IPS-20b (cell line): ENCODE measurements at regions not wholly inside any gene's neighbourhood (a gene's known extent, or its start where the extent isn't known, plus 50 kb on each side); places are given as distances from the start of the nearest gene placed in this dataset.
"Not testable (repeated sequence)": the region's sequence is repeated elsewhere in the genome, so short reads cannot be mapped to it uniquely, and the experiment has no call there.

Source experiments
- H3K27ac ChIP-seq: one replicate; pipeline ENCODE4 v1.5.1; 2013; ENCODE audit warnings: low read length
- H3K27me3 ChIP-seq: 2 replicates; pipeline ENCODE4 v1.6.1; 2013; ENCODE audit warnings: mild to moderate bottlenecking, low read length, inconsistent platforms; ENCODE audit not compliant: insufficient read depth
- H3K36me3 ChIP-seq: 2 replicates; pipeline ENCODE4 v1.6.1; 2013; ENCODE audit warnings: low read depth, mild to moderate bottlenecking, inconsistent platforms, low read length, moderate library complexity; ENCODE audit not compliant: insufficient read depth
- H3K4me1 ChIP-seq: 2 replicates; pipeline ENCODE4 v1.6.1; 2013; ENCODE audit warnings: mild to moderate bottlenecking, control low read depth, inconsistent platforms, low read length, moderate library complexity; ENCODE audit not compliant: insufficient read depth
- H3K4me3 ChIP-seq: 2 replicates; pipeline ENCODE4 v1.5.1; 2013; ENCODE audit warnings: mild to moderate bottlenecking, low read length, inconsistent platforms
- H3K9ac ChIP-seq: 2 replicates; pipeline ENCODE4 v1.6.1; 2013; ENCODE audit warnings: low read depth, mild to moderate bottlenecking, inconsistent platforms, low read length, moderate library complexity
- H3K9me3 ChIP-seq: 2 replicates; pipeline ENCODE4 v1.6.1; 2013; ENCODE audit warnings: mild to moderate bottlenecking, low read depth, low read length, inconsistent platforms; ENCODE audit not compliant: insufficient read depth

- H3K9me3 ChIP-seq, result no peaks in the 10 kb centered on the region
- no peak overlapping the region for H3K4me3 ChIP-seq
- H3K36me3 ChIP-seq, result no peaks in the 10 kb centered on the region
- no peak overlapping the region for H3K27ac ChIP-seq
- no peaks in the 10 kb centered on the region for H3K4me1 ChIP-seq
- no peaks in the 10 kb centered on the region for H3K27me3 ChIP-seq
- H3K9ac ChIP-seq, result no peak overlapping the region
These were observed 140.6 kb upstream of the ZNF366 start for GRCh38 chr5:72647806-72648205.

GRCh38 chr5:72646246-72646866, 139.1 kb upstream of the ZNF366 start:
- Histone ChIP-seq H3K36me3 (no peaks in the 10 kb centered on the region), H3K9ac (no peak overlapping the region), H3K27me3 (no peaks in the 10 kb centered on the region), H3K4me3 (no peak overlapping the region), H3K27ac (no peak overlapping the region), H3K9me3 (no peaks in the 10 kb centered on the region), H3K4me1 (no peaks in the 10 kb centered on the region)

GRCh38 chr5:72645064-72645846, 138.0 kb upstream of the ZNF366 start:
- Histone ChIP-seq H3K27ac (no peak overlapping the region), H3K9me3 (no peaks in the 10 kb centered on the region), H3K27me3 (no peaks in the 10 kb centered on the region)

DNA sequence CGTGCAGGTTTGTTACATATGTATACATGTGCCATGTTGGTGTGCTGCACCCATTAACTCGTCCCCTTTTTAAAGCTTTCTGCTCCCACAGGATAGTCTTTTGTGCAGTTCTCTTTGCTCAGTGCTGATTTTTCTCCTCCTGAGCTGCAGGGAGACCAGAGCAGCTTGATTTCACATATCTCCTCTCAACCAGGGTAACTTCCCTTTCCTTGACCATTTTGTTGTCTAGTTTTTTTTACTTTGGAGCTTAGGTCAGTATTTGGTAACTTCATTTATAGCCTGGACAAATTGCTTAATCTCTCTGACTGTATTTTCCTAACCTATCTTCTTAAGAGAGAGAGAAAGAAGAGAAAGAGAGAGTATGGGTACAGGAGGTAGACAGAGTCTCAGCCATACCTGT, 137.1 kb upstream of the ZNF366 start:
- no peaks in the 10 kb centered on the region for H3K9me3 ChIP-seq
- no peaks in the 10 kb centered on the region for H3K36me3 ChIP-seq
- H3K27me3 ChIP-seq, result no peaks in the 10 kb centered on the region
- H3K4me3 ChIP-seq, result no peak overlapping the region
- no peak overlapping the region for H3K27ac ChIP-seq
- no peak overlapping the region for H3K9ac ChIP-seq
- H3K4me1 ChIP-seq, result no peaks in the 10 kb centered on the region

More at GRCh38 chr5:72645064-72645846, 138.0 kb upstream of the ZNF366 start:
- H3K36me3 ChIP-seq, result no peaks in the 10 kb centered on the region
- H3K4me1 ChIP-seq, result no peaks in the 10 kb centered on the region
- H3K9ac ChIP-seq, result no peak overlapping the region
- H3K4me3 ChIP-seq, result no peak overlapping the region

DNA sequence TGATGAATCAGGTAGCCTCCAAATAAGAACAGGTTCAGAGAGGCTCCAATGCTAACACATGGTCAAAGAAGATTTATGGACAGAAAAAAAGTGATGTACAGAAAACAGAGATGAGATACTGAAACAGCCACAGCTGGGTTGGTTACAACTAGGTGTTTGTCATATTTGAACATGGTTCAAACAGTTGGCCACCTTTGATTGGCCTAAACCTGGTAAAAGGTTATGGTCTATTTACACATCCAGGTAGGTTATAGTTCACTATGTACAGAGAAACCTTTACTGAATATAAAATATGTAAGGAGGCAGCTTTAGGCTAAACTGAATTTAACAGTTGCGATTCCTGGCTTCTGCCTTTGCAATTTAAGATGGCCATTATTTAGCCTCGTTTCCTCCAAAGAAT, 134.0 kb upstream of the ZNF366 start:
- no peaks in the 10 kb centered on the region for H3K9me3 ChIP-seq
- H3K4me3 ChIP-seq, result no peak overlapping the region
- H3K27me3 ChIP-seq, result no peaks in the 10 kb centered on the region
- no peaks in the 10 kb centered on the region for H3K4me1 ChIP-seq
- no peak overlapping the region for H3K9ac ChIP-seq
- H3K36me3 ChIP-seq, result no peaks in the 10 kb centered on the region
- H3K27ac ChIP-seq, result no peak overlapping the region

DNA sequence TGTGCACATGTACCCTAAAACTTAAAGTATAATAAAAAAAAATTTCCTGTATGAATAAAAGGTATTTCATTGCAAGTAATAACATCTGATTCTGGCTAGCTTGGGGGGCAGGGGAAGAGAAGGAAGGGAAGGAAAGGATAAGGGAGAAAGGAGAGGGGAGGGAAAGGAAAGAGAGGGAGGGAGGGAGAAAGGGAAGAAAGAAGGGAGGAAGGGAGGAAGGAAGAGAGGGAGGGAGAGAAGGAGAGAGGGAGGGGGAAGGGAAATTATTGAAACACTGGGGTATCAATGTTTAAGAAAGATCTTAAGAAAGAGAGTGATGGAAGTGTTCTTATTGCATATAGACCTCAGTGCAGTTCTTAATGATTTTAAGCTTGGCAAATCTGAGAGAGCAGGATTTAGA, 129.8 kb upstream of the ZNF366 start:
- no peak overlapping the region for H3K4me3 ChIP-seq
- no peak overlapping the region for H3K9ac ChIP-seq
- no peaks in the 10 kb centered on the region for H3K27me3 ChIP-seq
- no peaks in the 10 kb centered on the region for H3K9me3 ChIP-seq
- H3K4me1 ChIP-seq, result peaks cover 18% of the 10 kb centered on the region
- H3K27ac ChIP-seq, result no peak overlapping the region
- H3K36me3 ChIP-seq, result no peaks in the 10 kb centered on the region

DNA sequence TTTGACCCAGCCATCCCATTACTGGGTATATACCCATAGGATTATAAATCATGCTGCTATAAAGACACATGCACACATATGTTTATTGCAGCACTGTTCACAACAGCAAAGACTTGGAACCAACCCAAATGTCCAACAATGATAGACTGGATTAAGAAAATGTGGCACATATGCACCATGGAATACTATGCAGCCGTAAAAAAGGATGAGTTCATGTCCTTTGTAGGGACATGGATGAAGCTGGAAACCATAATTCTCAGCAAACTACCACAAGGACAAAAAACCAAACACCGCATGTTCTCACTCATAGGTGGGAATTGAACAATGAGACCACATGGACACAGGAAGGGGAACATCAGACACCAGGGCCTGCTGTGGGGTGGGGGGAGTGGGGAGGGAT, 129.4 kb upstream of the ZNF366 start:
- not testable (repeated sequence) for H3K27me3 ChIP-seq, H3K9ac ChIP-seq, H3K27ac ChIP-seq, H3K36me3 ChIP-seq, H3K9me3 ChIP-seq, H3K4me3 ChIP-seq
- H3K4me1 ChIP-seq, result peaks cover 18% of the 10 kb centered on the region

DNA sequence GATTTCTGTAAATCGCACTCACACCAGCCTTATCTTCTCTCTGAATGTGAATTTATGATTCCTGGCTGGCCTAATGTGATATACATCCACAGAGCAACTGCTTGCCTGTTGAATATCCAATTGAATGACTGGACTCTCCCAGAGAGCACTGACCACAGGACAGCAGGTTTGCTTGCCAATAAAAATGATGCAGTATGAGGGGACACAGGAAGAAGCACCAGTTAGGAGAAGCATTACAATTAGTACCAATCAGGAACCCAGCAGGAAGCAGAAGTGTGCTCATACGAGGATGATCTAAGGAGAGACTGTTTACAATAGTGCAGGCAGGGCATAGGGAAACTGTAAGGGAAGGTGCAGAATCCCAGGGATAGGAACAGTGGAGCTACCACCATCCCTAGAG, 127.2 kb upstream of the ZNF366 start:
- Histone ChIP-seq H3K36me3 (no peaks in the 10 kb centered on the region), H3K9ac (no peak overlapping the region), H3K4me3 (no peak overlapping the region), H3K27ac (no peak overlapping the region), H3K4me1 (peaks cover 18% of the 10 kb centered on the region), H3K27me3 (no peaks in the 10 kb centered on the region), H3K9me3 (no peaks in the 10 kb centered on the region)

GRCh38 chr5:72633649-72634048, 126.4 kb upstream of the ZNF366 start:
- Histone ChIP-seq H3K27ac (no peak overlapping the region), H3K9ac (no peak overlapping the region), H3K4me3 (no peak overlapping the region), H3K27me3 (no peaks in the 10 kb centered on the region), H3K9me3 (no peaks in the 10 kb centered on the region), H3K36me3 (no peaks in the 10 kb centered on the region), H3K4me1 (peaks cover 18% of the 10 kb centered on the region)

- Histone ChIP-seq H3K4me1 (peaks cover 18% of the 10 kb centered on the region), H3K9me3 (no peaks in the 10 kb centered on the region), H3K27ac (no peak overlapping the region), H3K9ac (no peak overlapping the region), H3K36me3 (no peaks in the 10 kb centered on the region), H3K4me3 (no peak overlapping the region), H3K27me3 (no peaks in the 10 kb centered on the region)
These were observed 125.8 kb upstream of the ZNF366 start for GRCh38 chr5:72633041-72633445.

- no peaks in the 10 kb centered on the region for H3K27me3 ChIP-seq
- peaks cover 18% of the 10 kb centered on the region for H3K4me1 ChIP-seq
- H3K4me3 ChIP-seq, result no peak overlapping the region
- no peak overlapping the region for H3K9ac ChIP-seq
- H3K9me3 ChIP-seq, result no peaks in the 10 kb centered on the region
- H3K27ac ChIP-seq, result no peak overlapping the region
- H3K36me3 ChIP-seq, result no peaks in the 10 kb centered on the region
These were observed 123.5 kb upstream of the ZNF366 start for GRCh38 chr5:72630721-72631120.

GRCh38 chr5:72630081-72630480, 122.9 kb upstream of the ZNF366 start:
- no peak overlapping the region for H3K4me3 ChIP-seq
- no peak overlapping the region for H3K27ac ChIP-seq
- H3K27me3 ChIP-seq, result no peaks in the 10 kb centered on the region
- no peak overlapping the region for H3K9ac ChIP-seq
- H3K9me3 ChIP-seq, result no peaks in the 10 kb centered on the region
- no peaks in the 10 kb centered on the region for H3K36me3 ChIP-seq
- H3K4me1 ChIP-seq, result peaks cover 18% of the 10 kb centered on the region
